Smooth muscle cell (in vitro differentiated cells): ENCODE measurements at regions not wholly inside any gene's neighbourhood (a gene's known extent, or its start where the extent isn't known, plus 50 kb on each side); places are given as distances from the start of the nearest gene placed in this dataset.
A peak's percentile ranks its signal among the peaks of the same experiment; 100 is the strongest.
"Not testable (repeated sequence)": the region's sequence is repeated elsewhere in the genome, so short reads cannot be mapped to it uniquely, and the experiment has no call there.

Experiments used
- DNase-seq: peaks from one replicate; lab custom pipeline; 2025; ENCODE audit not compliant: unreplicated experiment; lab: John Stamatoyannopoulos, UW
- H2AFZ ChIP-seq: fragments of 200-600 bp; sonication (generic); 2 replicates; pipeline ENCODE4 v1.6.0; 2016; ENCODE audit warnings: antibody characterized with exemption, low read depth, mild to moderate bottlenecking
- H3F3A ChIP-seq: fragments of 200-600 bp; sonication (generic); 2 replicates; pipeline ENCODE4 v1.6.0; 2017; ENCODE audit warnings: antibody characterized with exemption, low read depth
- H3K27ac ChIP-seq: fragments of 200-600 bp; sonication (generic); 2 replicates; pipeline ENCODE4 v1.5.1; 2016; ENCODE audit warnings: low read depth, mild to moderate bottlenecking
- H3K27me3 ChIP-seq: fragments of 200-600 bp; sonication (generic); 2 replicates; pipeline ENCODE4 v1.6.1; 2016; ENCODE audit warnings: low read depth, mild to moderate bottlenecking
- H3K36me3 ChIP-seq: fragments of 200-600 bp; sonication (generic); 2 replicates; pipeline ENCODE4 v1.5.1; 2016; ENCODE audit warnings: low read depth
- H3K4me1 ChIP-seq: fragments of 200-600 bp; sonication (generic); 2 replicates; pipeline ENCODE4 v1.5.1; 2016; ENCODE audit warnings: low read depth
- H3K4me2 ChIP-seq: fragments of 200-600 bp; sonication (generic); 2 replicates; pipeline ENCODE4 v1.6.0; 2016; ENCODE audit warnings: mild to moderate bottlenecking
- H3K4me3 ChIP-seq: fragments of 200-600 bp; sonication (generic); 2 replicates; pipeline ENCODE4 v1.5.1; 2016; ENCODE audit warnings: mild to moderate bottlenecking
- H3K79me2 ChIP-seq: fragments of 200-600 bp; sonication (generic); 2 replicates; pipeline ENCODE4 v1.6.0; 2016; ENCODE audit warnings: low read depth, mild to moderate bottlenecking
- H3K9ac ChIP-seq: fragments of 200-600 bp; sonication (generic); 2 replicates; pipeline ENCODE4 v1.6.0; 2016; ENCODE audit warnings: low read depth
- H3K9me3 ChIP-seq: fragments of 200-600 bp; sonication (generic); replicated peaks from 2 replicates; pipeline ENCODE4 v1.5.1; 2016; ENCODE audit warnings: low read depth
- H4K20me1 ChIP-seq: fragments of 200-600 bp; sonication (generic); 2 replicates; pipeline ENCODE4 v1.6.0; 2016; ENCODE audit warnings: low read depth
- WGBS: methylation state at CpG from one replicate; pipeline ENCODE4 v1.1.7; 2016; ENCODE audit warnings: low lambda C conversion rate; 5-methylcytosine and 5-hydroxymethylcytosine counted together
- TF ChIP-seq, protein P1 (sequence below): fragments of 200-600 bp; sonication (generic); IDR thresholded peaks from 2 replicates; pipeline ENCODE4 v1.5.1; 2017; ENCODE audit warnings: borderline replicate concordance, mild to moderate bottlenecking, antibody characterized with exemption; ENCODE audit not compliant: insufficient read depth, poor library complexity, severe bottlenecking

DNA sequence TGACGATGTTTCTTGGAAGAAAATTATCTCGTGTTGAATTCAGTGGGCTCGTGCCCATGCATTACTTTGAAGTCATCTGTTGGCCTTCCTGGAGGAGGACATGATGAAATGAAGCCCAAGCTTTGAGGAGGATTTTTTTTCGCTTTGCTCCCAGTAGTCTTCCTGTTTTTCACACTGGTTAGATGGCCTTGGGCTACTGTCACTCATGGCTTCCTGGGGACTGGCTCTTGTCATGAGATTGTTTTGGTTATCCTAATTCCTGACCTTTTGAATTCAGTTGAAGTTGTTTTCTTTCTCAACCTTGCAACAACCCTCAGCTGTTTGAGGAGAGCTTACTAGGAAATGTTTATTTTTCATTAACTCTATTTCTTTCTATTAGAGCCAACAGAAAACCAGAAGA is 430.7 kb downstream of the HS3ST3B1 start:
- no peaks in the 10 kb centered on the region for H3K9me3 ChIP-seq
- TF ChIP-seq, protein P1, sequence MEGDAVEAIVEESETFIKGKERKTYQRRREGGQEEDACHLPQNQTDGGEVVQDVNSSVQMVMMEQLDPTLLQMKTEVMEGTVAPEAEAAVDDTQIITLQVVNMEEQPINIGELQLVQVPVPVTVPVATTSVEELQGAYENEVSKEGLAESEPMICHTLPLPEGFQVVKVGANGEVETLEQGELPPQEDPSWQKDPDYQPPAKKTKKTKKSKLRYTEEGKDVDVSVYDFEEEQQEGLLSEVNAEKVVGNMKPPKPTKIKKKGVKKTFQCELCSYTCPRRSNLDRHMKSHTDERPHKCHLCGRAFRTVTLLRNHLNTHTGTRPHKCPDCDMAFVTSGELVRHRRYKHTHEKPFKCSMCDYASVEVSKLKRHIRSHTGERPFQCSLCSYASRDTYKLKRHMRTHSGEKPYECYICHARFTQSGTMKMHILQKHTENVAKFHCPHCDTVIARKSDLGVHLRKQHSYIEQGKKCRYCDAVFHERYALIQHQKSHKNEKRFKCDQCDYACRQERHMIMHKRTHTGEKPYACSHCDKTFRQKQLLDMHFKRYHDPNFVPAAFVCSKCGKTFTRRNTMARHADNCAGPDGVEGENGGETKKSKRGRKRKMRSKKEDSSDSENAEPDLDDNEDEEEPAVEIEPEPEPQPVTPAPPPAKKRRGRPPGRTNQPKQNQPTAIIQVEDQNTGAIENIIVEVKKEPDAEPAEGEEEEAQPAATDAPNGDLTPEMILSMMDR: no peak

DNA sequence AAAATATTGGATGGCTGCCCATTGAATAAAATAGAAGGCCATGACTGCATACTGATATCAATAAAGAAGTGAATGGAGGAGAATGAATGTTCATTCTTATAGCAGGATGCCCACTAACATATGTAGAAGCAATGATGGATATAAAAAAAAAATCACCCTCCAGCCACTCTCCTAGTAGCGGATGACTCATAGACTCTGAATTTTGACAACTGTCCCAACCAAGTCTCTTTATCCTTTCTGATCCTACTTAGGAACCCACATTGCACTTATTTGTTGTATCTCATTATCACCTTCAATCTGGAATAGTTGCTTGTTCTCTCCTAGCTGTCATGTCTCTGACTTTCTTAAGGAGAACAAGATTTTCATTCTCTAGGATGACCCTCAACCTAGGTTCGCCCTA is 429.9 kb downstream of the HS3ST3B1 start:
- H3K9ac ChIP-seq: no peak overlapping the region
- peak overlapping the region; percentile 22 for H3K4me2 ChIP-seq
- 90% methylated on average over 2 of the region's 2 CpGs for WGBS
- TF ChIP-seq, protein P1: no peak
- DNase-seq: no peak
- H3K36me3 ChIP-seq: no peaks in the 10 kb centered on the region
- no peaks in the 10 kb centered on the region for H4K20me1 ChIP-seq
- no peaks in the 10 kb centered on the region for H3F3A ChIP-seq
- no peaks in the 10 kb centered on the region for H3K27me3 ChIP-seq
- H3K9me3 ChIP-seq: no peaks in the 10 kb centered on the region
- no peaks in the 10 kb centered on the region for H3K79me2 ChIP-seq
- H3K4me1 ChIP-seq: no peaks in the 10 kb centered on the region
- no peak overlapping the region for H3K27ac ChIP-seq
- no peak overlapping the region for H3K4me3 ChIP-seq
- H2AFZ ChIP-seq: no peak overlapping the region

More for the DNA sequence above, 430.7 kb downstream of the HS3ST3B1 start:
- no peaks in the 10 kb centered on the region for H3K27me3 ChIP-seq
- H2AFZ ChIP-seq: no peak overlapping the region
- H3K36me3 ChIP-seq: no peaks in the 10 kb centered on the region
- no peak overlapping the region for H3K27ac ChIP-seq
- no peaks in the 10 kb centered on the region for H4K20me1 ChIP-seq
- H3F3A ChIP-seq: no peaks in the 10 kb centered on the region
- DNase-seq: no peak
- no peaks in the 10 kb centered on the region for H3K4me1 ChIP-seq
- H3K4me2 ChIP-seq: no peak overlapping the region
- 71% methylated on average over 4 of the region's 4 CpGs for WGBS
- H3K79me2 ChIP-seq: no peaks in the 10 kb centered on the region
- H3K9ac ChIP-seq: no peak overlapping the region
- H3K4me3 ChIP-seq: no peak overlapping the region

DNA sequence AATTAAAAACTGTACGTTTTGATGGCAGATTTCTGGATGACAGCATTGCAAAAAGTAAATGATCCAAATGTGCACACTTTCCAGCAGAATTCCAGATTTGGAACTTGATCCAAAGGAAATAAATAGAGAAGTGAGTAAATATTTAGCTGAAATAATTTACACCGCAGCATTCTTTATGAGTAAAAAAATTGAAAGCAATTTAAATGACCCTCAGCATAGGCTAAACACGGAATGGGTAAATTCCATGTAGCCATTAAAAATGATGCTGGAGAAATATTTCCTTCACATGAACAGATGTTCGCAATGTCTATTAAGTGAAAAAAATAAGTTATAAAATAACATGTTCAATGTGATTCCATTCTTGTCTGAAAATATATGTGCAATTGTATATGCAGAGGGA is 424.8 kb downstream of the HS3ST3B1 start:
- no peak overlapping the region for H3K4me2 ChIP-seq
- no peaks in the 10 kb centered on the region for H4K20me1 ChIP-seq
- TF ChIP-seq, protein P1: no peak
- H3K79me2 ChIP-seq: no peaks in the 10 kb centered on the region
- no peak overlapping the region for H3K27ac ChIP-seq
- no peaks in the 10 kb centered on the region for H3K36me3 ChIP-seq
- no peak overlapping the region for H3K4me3 ChIP-seq
- DNase-seq: no peak
- H2AFZ ChIP-seq: no peak overlapping the region
- H3K4me1 ChIP-seq: no peaks in the 10 kb centered on the region
- H3K9ac ChIP-seq: no peak overlapping the region
- no peaks in the 10 kb centered on the region for H3F3A ChIP-seq
- no peaks in the 10 kb centered on the region for H3K9me3 ChIP-seq
- WGBS: 78% methylated on average over 4 of the region's 4 CpGs
- no peaks in the 10 kb centered on the region for H3K27me3 ChIP-seq

DNA sequence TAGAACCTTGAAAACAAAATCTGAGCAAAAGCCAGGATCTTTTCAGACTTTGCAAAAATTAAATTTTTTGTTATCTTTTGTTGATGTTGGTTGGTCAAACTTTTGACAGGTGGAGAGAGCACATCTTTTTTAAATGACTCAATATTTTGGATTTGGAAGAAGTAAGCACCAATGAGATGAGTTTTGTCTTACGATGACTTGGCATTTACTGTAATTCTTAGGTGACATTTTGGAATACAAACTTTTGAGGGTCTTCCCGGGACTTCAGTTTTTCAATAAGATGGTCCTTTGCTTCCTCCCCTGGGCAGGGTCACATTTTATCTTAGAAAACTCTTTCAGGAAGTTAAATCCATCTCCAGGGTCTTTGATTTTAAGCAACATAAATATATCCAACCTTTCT is 423.9 kb downstream of the HS3ST3B1 start:
- TF ChIP-seq, protein P1: no peak
- WGBS: 100% methylated on average over 2 of the region's 2 CpGs
- no peaks in the 10 kb centered on the region for H3K36me3 ChIP-seq

DNA sequence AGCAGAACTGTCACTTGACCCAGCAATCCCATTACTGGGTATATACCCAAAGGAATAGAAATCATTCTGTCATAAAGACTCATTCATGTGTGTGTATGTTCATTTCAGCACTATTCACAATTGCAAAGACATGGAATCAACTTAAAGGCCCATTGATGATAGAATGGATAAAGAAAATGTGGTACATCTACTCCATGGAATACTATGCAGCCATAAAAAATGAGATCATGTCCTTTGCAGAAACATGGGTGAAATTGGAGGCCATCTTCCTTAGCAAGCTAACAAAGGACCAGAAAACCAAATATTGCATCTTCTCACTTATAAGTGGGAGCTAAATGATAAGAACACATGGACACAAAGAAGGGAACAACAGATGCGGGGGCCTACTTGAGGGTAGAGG is 422.5 kb downstream of the HS3ST3B1 start:
- not testable (repeated sequence) for H3K4me2 ChIP-seq, H3K27ac ChIP-seq, H4K20me1 ChIP-seq, DNase-seq, H3F3A ChIP-seq, H3K4me3 ChIP-seq, H3K27me3 ChIP-seq, H3K9ac ChIP-seq, H3K79me2 ChIP-seq, H3K4me1 ChIP-seq, H2AFZ ChIP-seq, H3K36me3 ChIP-seq, H3K9me3 ChIP-seq
- 100% methylated on average over 1 of the region's 1 CpG for WGBS

More for the DNA sequence above, 423.9 kb downstream of the HS3ST3B1 start:
- no peaks in the 10 kb centered on the region for H3F3A ChIP-seq
- no peak for DNase-seq
- H2AFZ ChIP-seq: no peak overlapping the region
- H3K27me3 ChIP-seq: no peaks in the 10 kb centered on the region
- no peak overlapping the region for H3K27ac ChIP-seq
- no peak overlapping the region for H3K4me3 ChIP-seq
- no peak overlapping the region for H3K9ac ChIP-seq
- no peaks in the 10 kb centered on the region for H3K4me1 ChIP-seq
- no peaks in the 10 kb centered on the region for H4K20me1 ChIP-seq
- no peaks in the 10 kb centered on the region for H3K79me2 ChIP-seq
- no peaks in the 10 kb centered on the region for H3K9me3 ChIP-seq
- H3K4me2 ChIP-seq: no peak overlapping the region
